Epithelial cell of prostate (primary cell): ENCODE measurements at regions not wholly inside any gene's neighbourhood (a gene's known extent, or its start where the extent isn't known, plus 50 kb on each side); places are given as distances from the start of the nearest gene placed in this dataset.
"Not testable (repeated sequence)": the region's sequence is repeated elsewhere in the genome, so short reads cannot be mapped to it uniquely, and the experiment has no call there.

ENCODE experiments used
- DNase-seq: peaks from one replicate; pipeline ENCODE4 v3.0.0-alpha.2; 2011; ENCODE audit warnings: low read depth, low spot score
- H3K27ac ChIP-seq: fragments of 450-650 bp; 2 replicates; pipeline ENCODE4 v1.5.1; 2017; ENCODE audit warnings: mild to moderate bottlenecking

- no peak for DNase-seq
Measured at GRCh38 chr13:74761801-74762757, 627.9 kb upstream of the KLF12 start.

GRCh38 chr13:74758188-74758587, 624.0 kb upstream of the KLF12 start:
- DNase-seq = no peak
- no peak overlapping the region for H3K27ac ChIP-seq

More at GRCh38 chr13:74761801-74762757, 627.9 kb upstream of the KLF12 start:
- no peak overlapping the region for H3K27ac ChIP-seq

GRCh38 chr13:74755065-74755464, 620.9 kb upstream of the KLF12 start:
- H3K27ac ChIP-seq = no peak overlapping the region
- DNase-seq = no peak

GRCh38 chr13:74751739-74752138, 617.5 kb upstream of the KLF12 start:
- no peak overlapping the region for H3K27ac ChIP-seq
- DNase-seq = no peak

- DNase-seq = no peak
- no peak overlapping the region for H3K27ac ChIP-seq
Measured at GRCh38 chr13:74747186-74747955, 613.2 kb upstream of the KLF12 start.

GRCh38 chr13:74743992-74744391, 609.8 kb upstream of the KLF12 start:
- no peak for DNase-seq
- H3K27ac ChIP-seq = no peak overlapping the region

- H3K27ac ChIP-seq = no peak overlapping the region
- no peak for DNase-seq
Measured at GRCh38 chr13:74741732-74742131, 607.5 kb upstream of the KLF12 start.

- DNase-seq = no peak
- H3K27ac ChIP-seq = no peak overlapping the region
Measured at GRCh38 chr13:74732736-74733385, 598.7 kb upstream of the KLF12 start.

GRCh38 chr13:74731731-74732130, 597.5 kb upstream of the KLF12 start:
- no peak overlapping the region for H3K27ac ChIP-seq
- DNase-seq = no peak

- DNase-seq = no peak
- H3K27ac ChIP-seq = no peak overlapping the region
Measured at GRCh38 chr13:74730556-74731331, 596.5 kb upstream of the KLF12 start.

- no peak for DNase-seq
- H3K27ac ChIP-seq = no peak overlapping the region
Measured at GRCh38 chr13:74726206-74726605, 592.0 kb upstream of the KLF12 start.

- H3K27ac ChIP-seq = not testable (repeated sequence)
Measured at GRCh38 chr13:74718232-74718842, 584.1 kb upstream of the KLF12 start.

GRCh38 chr13:74715718-74716117, 581.5 kb upstream of the KLF12 start:
- DNase-seq = peak; percentile 10
- no peak overlapping the region for H3K27ac ChIP-seq

More at GRCh38 chr13:74718232-74718842, 584.1 kb upstream of the KLF12 start:
- not testable (repeated sequence) for DNase-seq

GRCh38 chr13:74710006-74710405, 575.8 kb upstream of the KLF12 start:
- DNase-seq = no peak

GRCh38 chr13:74709226-74709625, 575.0 kb upstream of the KLF12 start:
- no peak for DNase-seq
- no peak overlapping the region for H3K27ac ChIP-seq

More at GRCh38 chr13:74710006-74710405, 575.8 kb upstream of the KLF12 start:
- H3K27ac ChIP-seq = no peak overlapping the region

GRCh38 chr13:74708629-74709028, 574.4 kb upstream of the KLF12 start:
- DNase-seq = no peak
- H3K27ac ChIP-seq = no peak overlapping the region

- no peak for DNase-seq
Measured at GRCh38 chr13:74707291-74707690, 573.1 kb upstream of the KLF12 start.

GRCh38 chr13:74706801-74707200, 572.6 kb upstream of the KLF12 start:
- no peak overlapping the region for H3K27ac ChIP-seq
- DNase-seq = no peak

More at GRCh38 chr13:74707291-74707690, 573.1 kb upstream of the KLF12 start:
- H3K27ac ChIP-seq = no peak overlapping the region

GRCh38 chr13:74705438-74705837, 571.2 kb upstream of the KLF12 start:
- no peak overlapping the region for H3K27ac ChIP-seq
- DNase-seq = no peak
